ENCODE measurements at regions not wholly inside any gene's neighbourhood (a gene's known extent, or its start where the extent isn't known, plus 50 kb on each side); places are given as distances from the start of the nearest gene placed in this dataset.

- Histone ChIP-seq H3K27me3 (no peaks in the 10 kb centered on the region), H3K36me3 (no peaks in the 10 kb centered on the region), H3K4me1 (no peaks in the 10 kb centered on the region), H3K9me3 (no peaks in the 10 kb centered on the region), H3K4me3 (no peak overlapping the region), H3K27ac (no peak overlapping the region)
- in situ Hi-C loops (cut with MboI; ENCODE audit: low sequenced_read_pairs in 4 of 4), result no loop called here
- DNase-seq (no peak), ATAC-seq (no peak)
- TF ChIP-seq CTCF (IDR thresholded peaks at IDR 0.05 in 4 of 5, conservative IDR thresholded peaks at IDR 0.05 in 1 of 5) (no peak), POLR2A (IDR thresholded peaks at IDR 0.05) (no peak)
- intact Hi-C loops (cut with DNase I; ENCODE audit: low total_unique reads), result no loop called here
Measured at GRCh38 chr4:149870008-149870407, 54.4 kb upstream of the IQCM start.

GRCh38 chr4:149881744-149882143 lies 66.1 kb upstream of the IQCM start:
- in situ Hi-C loops (cut with MboI; ENCODE audit: low sequenced_read_pairs in 4 of 4), result loop anchor here in 1 of 4 donors (25.0 kb wide), 1 partner anchor 494 kb away; no protein-coding TSS in a partner anchor
- DNase-seq, result no peak
- intact Hi-C loops (cut with DNase I; ENCODE audit: low total_unique reads), result no loop called here

GRCh38 chr4:149882251-149882650 lies 66.6 kb upstream of the IQCM start:
- no peak overlapping the region for H3K4me3 ChIP-seq
- intact Hi-C loops (cut with DNase I; ENCODE audit: low total_unique reads), result no loop called here
- no peaks in the 10 kb centered on the region for H3K9me3 ChIP-seq
- no peaks in the 10 kb centered on the region for H3K36me3 ChIP-seq
- H3K4me1 ChIP-seq, result no peaks in the 10 kb centered on the region
- no peak for ATAC-seq
- in situ Hi-C loops (cut with MboI; ENCODE audit: low sequenced_read_pairs in 4 of 4), result loop anchor here in 1 of 4 donors (25.0 kb wide), 1 partner anchor 495 kb away; no protein-coding TSS in a partner anchor
- TF ChIP-seq POLR2A (IDR thresholded peaks at IDR 0.05), result no peak
- no peak for TF ChIP-seq CTCF (IDR thresholded peaks at IDR 0.05 in 4 of 5, conservative IDR thresholded peaks at IDR 0.05 in 1 of 5)
- DNase-seq, result no peak
- H3K27ac ChIP-seq, result no peak overlapping the region
- no peaks in the 10 kb centered on the region for H3K27me3 ChIP-seq

More at GRCh38 chr4:149881744-149882143, 66.1 kb upstream of the IQCM start:
- H3K4me3 ChIP-seq, result no peak overlapping the region
- ATAC-seq, result no peak
- TF ChIP-seq CTCF (IDR thresholded peaks at IDR 0.05 in 4 of 5, conservative IDR thresholded peaks at IDR 0.05 in 1 of 5) (no peak), POLR2A (IDR thresholded peaks at IDR 0.05) (no peak)
- H3K27ac ChIP-seq, result no peak overlapping the region
- H3K27me3 ChIP-seq, result no peaks in the 10 kb centered on the region
- H3K36me3 ChIP-seq, result no peaks in the 10 kb centered on the region
- no peaks in the 10 kb centered on the region for H3K9me3 ChIP-seq
- no peaks in the 10 kb centered on the region for H3K4me1 ChIP-seq

GRCh38 chr4:149884046-149884445 lies 68.4 kb upstream of the IQCM start:
- intact Hi-C loops (cut with DNase I; ENCODE audit: low total_unique reads), result no loop called here
- Histone ChIP-seq H3K27me3 (no peaks in the 10 kb centered on the region), H3K4me3 (no peak overlapping the region), H3K9me3 (no peaks in the 10 kb centered on the region), H3K36me3 (no peaks in the 10 kb centered on the region), H3K27ac (no peak overlapping the region), H3K4me1 (no peaks in the 10 kb centered on the region)
- in situ Hi-C loops (cut with MboI; ENCODE audit: low sequenced_read_pairs in 4 of 4), result loop anchor here in 1 of 4 donors (25.0 kb wide), 1 partner anchor 497 kb away; no protein-coding TSS in a partner anchor
- ATAC-seq (no peak), DNase-seq (peak in 1 of 2 donors; percentile 11)
- TF ChIP-seq CTCF (IDR thresholded peaks at IDR 0.05 in 4 of 5, conservative IDR thresholded peaks at IDR 0.05 in 1 of 5) (no peak), POLR2A (IDR thresholded peaks at IDR 0.05) (no peak)

Data from gastrocnemius medialis (tissue), 4 donors.